ENCODE measurements at regions not wholly inside any gene's neighbourhood (a gene's known extent, or its start where the extent isn't known, plus 50 kb on each side); places are given as distances from the start of the nearest gene placed in this dataset.

DNA sequence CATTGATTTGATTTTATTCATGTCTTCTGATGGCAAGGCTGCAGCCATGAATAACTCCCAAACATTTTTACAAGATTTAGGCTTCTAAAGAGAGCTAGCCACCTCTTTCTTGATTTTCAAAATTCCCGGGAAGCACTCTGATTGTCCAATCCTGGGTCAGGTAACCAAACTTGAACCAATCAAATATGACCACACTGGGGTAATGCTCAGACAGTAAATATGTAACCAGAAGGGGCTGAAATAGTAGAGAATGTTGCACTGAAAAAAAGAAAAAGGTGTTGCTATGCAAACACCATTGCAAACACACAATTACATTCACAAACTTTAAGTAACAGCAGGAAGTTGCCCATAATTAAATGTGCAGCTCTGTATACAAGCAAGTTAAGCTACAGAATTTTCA lies 112.9 kb upstream of the IQCM start:
- Histone ChIP-seq H3K4me3 (ENCODE audit: control insufficient read depth in 1 of 7, extremely low read depth in 1 of 7, insufficient read depth in 4 of 7, low read depth in 2 of 7, low read length in 6 of 7) (no peak overlapping the region), H3K36me3 (ENCODE audit: control insufficient read depth in 4 of 4, insufficient read depth in 4 of 4, low read length in 3 of 4) (no peaks in the 10 kb centered on the region), H3K4me1 (ENCODE audit: control extremely low read depth in 1 of 4, control insufficient read depth in 4 of 4, insufficient read depth in 4 of 4, low read length in 3 of 4) (no peaks in the 10 kb centered on the region), H3K27me3 (replicated peaks in 2 of 5; ENCODE audit: control insufficient read depth in 4 of 5, insufficient read depth in 5 of 5, low read length in 4 of 5) (no peaks in the 10 kb centered on the region), H3K9me3 (ENCODE audit: control extremely low read depth in 1 of 5, control insufficient read depth in 4 of 5, insufficient read depth in 2 of 5, low read depth in 1 of 5, low read length in 4 of 5) (no peaks in the 10 kb centered on the region), H3K27ac (ENCODE audit: insufficient read depth in 1 of 2, low read depth in 1 of 2, low read length in 2 of 2, poor library complexity in 1 of 2, severe bottlenecking in 2 of 2) (no peak overlapping the region)
- DNase-seq = no peak
- 100% methylated on average over 1 of the region's 1 CpG for WGBS (ENCODE audit: insufficient coverage)
- ChIA-PET CTCF (no interaction called here), POLR2A (no interaction called here)

DNA sequence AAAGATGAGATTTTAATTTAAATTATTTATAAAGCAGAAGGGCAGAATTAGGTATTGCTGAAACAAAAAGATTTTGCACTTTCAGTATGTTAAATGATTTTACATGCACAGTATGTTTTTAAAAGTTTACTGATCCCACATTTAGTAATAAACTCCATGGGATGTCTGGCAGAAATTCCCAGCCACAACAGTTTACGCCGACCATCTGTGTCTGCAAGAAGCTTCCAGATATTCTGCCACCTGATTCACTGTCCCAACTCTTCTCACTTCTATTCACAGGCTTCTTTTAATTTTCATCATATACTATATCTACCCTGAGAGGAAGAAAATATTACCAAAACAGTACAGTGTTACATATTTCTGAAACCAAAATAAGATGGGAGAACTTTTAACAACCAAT lies 115.8 kb upstream of the IQCM start:
- Histone ChIP-seq H3K4me3 (ENCODE audit: control insufficient read depth in 1 of 7, extremely low read depth in 1 of 7, insufficient read depth in 4 of 7, low read depth in 2 of 7, low read length in 6 of 7) (no peak overlapping the region), H3K36me3 (ENCODE audit: control insufficient read depth in 4 of 4, insufficient read depth in 4 of 4, low read length in 3 of 4) (no peaks in the 10 kb centered on the region), H3K27me3 (replicated peaks in 2 of 5; ENCODE audit: control insufficient read depth in 4 of 5, insufficient read depth in 5 of 5, low read length in 4 of 5) (no peaks in the 10 kb centered on the region), H3K9me3 (ENCODE audit: control extremely low read depth in 1 of 5, control insufficient read depth in 4 of 5, insufficient read depth in 2 of 5, low read depth in 1 of 5, low read length in 4 of 5) (no peaks in the 10 kb centered on the region), H3K27ac (ENCODE audit: insufficient read depth in 1 of 2, low read depth in 1 of 2, low read length in 2 of 2, poor library complexity in 1 of 2, severe bottlenecking in 2 of 2) (no peak overlapping the region), H3K4me1 (ENCODE audit: control extremely low read depth in 1 of 4, control insufficient read depth in 4 of 4, insufficient read depth in 4 of 4, low read length in 3 of 4) (no peaks in the 10 kb centered on the region)
- ChIA-PET CTCF (interaction anchor here (1.3 kb wide), 1 partner anchor 11 kb away, joined by 3 read pairs; no protein-coding TSS in a partner anchor), POLR2A (no interaction called here)
- WGBS (ENCODE audit: insufficient coverage) = 50% methylated on average over 2 of the region's 2 CpGs
- DNase-seq = no peak

DNA sequence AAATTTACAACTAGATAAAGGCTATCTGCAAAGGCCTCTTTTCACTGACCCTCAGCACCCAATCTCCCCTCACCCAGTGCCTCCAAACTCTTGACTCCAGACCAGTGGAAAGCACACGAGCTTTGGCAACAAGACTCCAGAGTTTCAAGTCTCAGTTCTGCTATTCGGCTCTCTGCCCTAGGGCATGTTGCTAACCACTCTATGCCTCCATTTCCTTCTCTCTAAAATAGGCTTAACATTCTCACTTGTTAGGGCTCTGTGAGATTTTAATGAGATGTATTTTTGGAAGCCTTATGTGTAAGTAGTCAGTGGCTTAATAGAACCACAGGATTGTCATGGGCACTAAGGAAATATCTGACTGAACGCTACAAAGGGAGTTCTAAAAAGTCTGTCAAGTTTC lies 116.5 kb upstream of the IQCM start:
- Histone ChIP-seq H3K4me3 (ENCODE audit: control insufficient read depth in 1 of 7, extremely low read depth in 1 of 7, insufficient read depth in 4 of 7, low read depth in 2 of 7, low read length in 6 of 7) (no peak overlapping the region), H3K4me1 (ENCODE audit: control extremely low read depth in 1 of 4, control insufficient read depth in 4 of 4, insufficient read depth in 4 of 4, low read length in 3 of 4) (no peaks in the 10 kb centered on the region), H3K27me3 (replicated peaks in 2 of 5; ENCODE audit: control insufficient read depth in 4 of 5, insufficient read depth in 5 of 5, low read length in 4 of 5) (no peaks in the 10 kb centered on the region), H3K36me3 (ENCODE audit: control insufficient read depth in 4 of 4, insufficient read depth in 4 of 4, low read length in 3 of 4) (no peaks in the 10 kb centered on the region), H3K27ac (ENCODE audit: insufficient read depth in 1 of 2, low read depth in 1 of 2, low read length in 2 of 2, poor library complexity in 1 of 2, severe bottlenecking in 2 of 2) (no peak overlapping the region), H3K9me3 (ENCODE audit: control extremely low read depth in 1 of 5, control insufficient read depth in 4 of 5, insufficient read depth in 2 of 5, low read depth in 1 of 5, low read length in 4 of 5) (no peaks in the 10 kb centered on the region)
- CTCF ChIA-PET = no interaction called here
- WGBS (ENCODE audit: insufficient coverage) = 100% methylated on average over 2 of the region's 3 CpGs
- POLR2A ChIA-PET = no interaction called here
- no peak for DNase-seq

DNA sequence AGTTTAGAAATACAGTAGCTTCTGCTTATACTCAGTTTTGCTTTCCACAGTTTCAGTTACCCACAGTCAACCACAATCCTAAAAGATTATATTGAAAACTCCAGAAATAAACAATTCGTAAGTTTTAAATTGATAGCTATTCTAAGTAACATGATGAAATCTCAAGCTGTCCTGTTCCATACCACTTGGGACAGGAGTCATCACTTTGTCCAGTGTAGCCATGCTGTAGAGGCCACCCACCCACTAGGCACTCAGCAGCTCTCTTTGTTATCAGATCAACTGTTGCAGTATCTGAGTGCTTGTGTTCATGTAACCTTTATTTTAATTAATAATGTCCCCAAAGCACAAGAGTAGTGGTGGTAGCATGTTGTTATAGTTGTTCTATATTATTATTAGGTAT lies 117.5 kb upstream of the IQCM start:
- no peaks in the 10 kb centered on the region for H3K36me3 ChIP-seq (ENCODE audit: control insufficient read depth in 4 of 4, insufficient read depth in 4 of 4, low read length in 3 of 4)
- 100% methylated on average over 1 of the region's 1 CpG for WGBS (ENCODE audit: insufficient coverage)
- no peaks in the 10 kb centered on the region for H3K27me3 ChIP-seq (replicated peaks in 2 of 5; ENCODE audit: control insufficient read depth in 4 of 5, insufficient read depth in 5 of 5, low read length in 4 of 5)
- H3K27ac ChIP-seq (ENCODE audit: insufficient read depth in 1 of 2, low read depth in 1 of 2, low read length in 2 of 2, poor library complexity in 1 of 2, severe bottlenecking in 2 of 2) = no peak overlapping the region
- CTCF ChIA-PET = no interaction called here
- no peak overlapping the region for H3K4me3 ChIP-seq (ENCODE audit: control insufficient read depth in 1 of 7, extremely low read depth in 1 of 7, insufficient read depth in 4 of 7, low read depth in 2 of 7, low read length in 6 of 7)
- no peaks in the 10 kb centered on the region for H3K9me3 ChIP-seq (ENCODE audit: control extremely low read depth in 1 of 5, control insufficient read depth in 4 of 5, insufficient read depth in 2 of 5, low read depth in 1 of 5, low read length in 4 of 5)
- no peak for DNase-seq
- POLR2A ChIA-PET = no interaction called here
- H3K4me1 ChIP-seq (ENCODE audit: control extremely low read depth in 1 of 4, control insufficient read depth in 4 of 4, insufficient read depth in 4 of 4, low read length in 3 of 4) = no peaks in the 10 kb centered on the region

DNA sequence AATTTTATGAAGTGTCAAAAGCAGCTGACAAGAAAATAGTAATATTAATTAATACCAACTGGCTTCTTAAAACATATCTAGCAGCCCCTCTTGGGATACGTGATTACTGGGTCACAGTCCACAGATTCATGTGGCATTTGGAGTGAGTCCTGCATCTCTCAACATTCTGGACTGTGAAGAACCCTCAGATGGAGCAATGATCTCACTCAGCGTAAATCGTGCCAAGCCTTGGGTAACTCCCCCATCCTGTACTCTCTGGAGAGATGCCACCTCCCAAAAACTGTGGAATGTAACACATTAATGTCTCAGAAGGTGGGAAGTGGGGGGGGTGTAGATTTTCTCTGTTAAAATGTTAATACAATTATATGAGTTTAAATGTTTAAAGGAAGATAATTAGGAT lies 118.2 kb upstream of the IQCM start:
- 88% methylated on average over 1 of the region's 3 CpGs for WGBS (ENCODE audit: insufficient coverage)
- Histone ChIP-seq H3K27me3 (replicated peaks in 2 of 5; ENCODE audit: control insufficient read depth in 4 of 5, insufficient read depth in 5 of 5, low read length in 4 of 5) (no peaks in the 10 kb centered on the region), H3K27ac (ENCODE audit: insufficient read depth in 1 of 2, low read depth in 1 of 2, low read length in 2 of 2, poor library complexity in 1 of 2, severe bottlenecking in 2 of 2) (no peak overlapping the region), H3K9me3 (ENCODE audit: control extremely low read depth in 1 of 5, control insufficient read depth in 4 of 5, insufficient read depth in 2 of 5, low read depth in 1 of 5, low read length in 4 of 5) (peaks cover 0 to 2% (median 0%) of the 10 kb centered on the region in 5 experiments), H3K4me1 (ENCODE audit: control extremely low read depth in 1 of 4, control insufficient read depth in 4 of 4, insufficient read depth in 4 of 4, low read length in 3 of 4) (no peaks in the 10 kb centered on the region), H3K36me3 (ENCODE audit: control insufficient read depth in 4 of 4, insufficient read depth in 4 of 4, low read length in 3 of 4) (no peaks in the 10 kb centered on the region), H3K4me3 (ENCODE audit: control insufficient read depth in 1 of 7, extremely low read depth in 1 of 7, insufficient read depth in 4 of 7, low read depth in 2 of 7, low read length in 6 of 7) (no peak overlapping the region)
- ChIA-PET CTCF (no interaction called here), POLR2A (no interaction called here)
- no peak for DNase-seq

DNA sequence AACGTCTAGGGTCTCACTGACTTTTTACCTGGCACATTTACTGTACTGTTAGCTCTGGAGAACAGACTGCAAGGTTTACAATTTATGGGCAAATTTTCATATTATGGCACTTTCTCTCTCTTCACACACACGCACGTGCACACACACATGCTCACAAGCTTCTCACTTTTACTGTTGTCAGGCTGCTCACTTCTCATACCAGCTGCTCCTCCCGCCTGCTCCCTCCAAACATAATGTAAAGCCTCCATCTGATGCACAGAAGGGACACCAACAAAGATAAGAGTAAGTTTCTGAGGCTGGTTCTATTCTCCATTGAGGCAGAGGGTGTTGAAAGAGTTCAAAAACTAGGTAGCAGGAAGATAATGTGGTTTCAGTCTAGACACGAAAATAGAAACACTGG lies 128.9 kb upstream of the DCLK2 start:
- CTCF ChIA-PET = no interaction called here
- H3K27ac ChIP-seq (ENCODE audit: insufficient read depth in 1 of 2, low read depth in 1 of 2, low read length in 2 of 2, poor library complexity in 1 of 2, severe bottlenecking in 2 of 2) = no peak overlapping the region
- no peaks in the 10 kb centered on the region for H3K4me1 ChIP-seq (ENCODE audit: control extremely low read depth in 1 of 4, control insufficient read depth in 4 of 4, insufficient read depth in 4 of 4, low read length in 3 of 4)
- POLR2A ChIA-PET = no interaction called here
- no peaks in the 10 kb centered on the region for H3K27me3 ChIP-seq (replicated peaks in 2 of 5; ENCODE audit: control insufficient read depth in 4 of 5, insufficient read depth in 5 of 5, low read length in 4 of 5)
- no peak for DNase-seq
- H3K4me3 ChIP-seq (ENCODE audit: control insufficient read depth in 1 of 7, extremely low read depth in 1 of 7, insufficient read depth in 4 of 7, low read depth in 2 of 7, low read length in 6 of 7) = no peak overlapping the region
- H3K36me3 ChIP-seq (ENCODE audit: control insufficient read depth in 4 of 4, insufficient read depth in 4 of 4, low read length in 3 of 4) = no peaks in the 10 kb centered on the region
- H3K9me3 ChIP-seq (ENCODE audit: control extremely low read depth in 1 of 5, control insufficient read depth in 4 of 5, insufficient read depth in 2 of 5, low read depth in 1 of 5, low read length in 4 of 5) = no peaks in the 10 kb centered on the region
- WGBS (ENCODE audit: insufficient coverage) = 89% methylated on average over 3 of the region's 5 CpGs

DNA sequence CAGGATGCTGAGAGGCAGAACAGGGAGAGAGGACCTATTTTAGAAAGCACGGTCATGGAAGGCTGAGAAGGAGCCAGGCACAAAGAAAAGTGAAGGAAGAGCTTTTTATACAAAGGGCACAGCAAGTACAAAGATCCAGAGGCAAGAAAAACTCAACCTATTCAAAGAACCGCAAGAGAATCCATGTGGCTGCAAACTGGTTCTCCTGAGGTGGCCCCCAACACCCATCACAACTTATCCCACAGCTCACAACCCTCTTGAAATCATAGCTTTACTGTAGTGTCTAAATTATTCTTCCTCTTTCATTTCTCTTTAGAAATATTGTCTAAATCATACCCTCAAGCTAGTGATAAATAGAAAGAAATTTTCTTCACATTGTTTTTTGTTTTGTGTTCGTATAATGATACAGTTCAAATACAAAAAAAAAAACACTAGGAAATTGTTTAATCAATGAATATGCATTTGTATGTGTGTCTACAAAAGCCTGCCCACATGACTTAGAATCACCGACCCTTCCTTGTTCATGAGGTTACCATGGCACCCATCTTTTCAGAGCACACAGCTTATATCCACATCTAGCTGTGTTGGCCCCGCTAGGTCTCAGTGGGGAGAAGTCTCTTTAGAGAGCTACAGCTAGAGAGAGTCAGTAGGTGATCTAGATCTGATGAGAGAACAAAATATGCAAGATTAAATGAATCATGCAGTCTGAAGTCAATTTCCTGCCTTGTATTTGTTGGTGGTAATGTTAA lies 126.9 kb upstream of the DCLK2 start:
- CTCF ChIA-PET = no interaction called here
- WGBS (ENCODE audit: insufficient coverage) = 95% methylated on average over 2 of the region's 5 CpGs

More for the DNA sequence above, 126.9 kb upstream of the DCLK2 start:
- Histone ChIP-seq H3K36me3 (ENCODE audit: control insufficient read depth in 4 of 4, insufficient read depth in 4 of 4, low read length in 3 of 4) (no peaks in the 10 kb centered on the region), H3K27me3 (replicated peaks in 2 of 5; ENCODE audit: control insufficient read depth in 4 of 5, insufficient read depth in 5 of 5, low read length in 4 of 5) (no peaks in the 10 kb centered on the region), H3K9me3 (ENCODE audit: control extremely low read depth in 1 of 5, control insufficient read depth in 4 of 5, insufficient read depth in 2 of 5, low read depth in 1 of 5, low read length in 4 of 5) (no peaks in the 10 kb centered on the region), H3K4me3 (ENCODE audit: control insufficient read depth in 1 of 7, extremely low read depth in 1 of 7, insufficient read depth in 4 of 7, low read depth in 2 of 7, low read length in 6 of 7) (no peak overlapping the region), H3K4me1 (ENCODE audit: control extremely low read depth in 1 of 4, control insufficient read depth in 4 of 4, insufficient read depth in 4 of 4, low read length in 3 of 4) (no peaks in the 10 kb centered on the region), H3K27ac (ENCODE audit: insufficient read depth in 1 of 2, low read depth in 1 of 2, low read length in 2 of 2, poor library complexity in 1 of 2, severe bottlenecking in 2 of 2) (no peak overlapping the region)
- DNase-seq = no peak
- POLR2A ChIA-PET = no interaction called here

All from common myeloid progenitor, CD34-positive (primary cell).